Stimulated activated CD8-positive, alpha-beta memory T cell treated with anti-CD3 and anti-CD28 coated beads, Interleukin-12 subunit alpha, Interleukin-12 subunit beta, amount 100 ng/mL, for 1 hour (primary cell): ENCODE measurements at regions not wholly inside any gene's neighbourhood (a gene's known extent, or its start where the extent isn't known, plus 50 kb on each side); places are given as distances from the start of the nearest gene placed in this dataset.

Source experiments
- DNase-seq: peaks from one replicate; pipeline ENCODE4 v3.0.0-alpha.2; 2020; ENCODE audit warnings: low read depth

GRCh38 chr11:45473341-45473895 lies 187.3 kb upstream of the SYT13 start:
- DNase-seq: no peak

DNA sequence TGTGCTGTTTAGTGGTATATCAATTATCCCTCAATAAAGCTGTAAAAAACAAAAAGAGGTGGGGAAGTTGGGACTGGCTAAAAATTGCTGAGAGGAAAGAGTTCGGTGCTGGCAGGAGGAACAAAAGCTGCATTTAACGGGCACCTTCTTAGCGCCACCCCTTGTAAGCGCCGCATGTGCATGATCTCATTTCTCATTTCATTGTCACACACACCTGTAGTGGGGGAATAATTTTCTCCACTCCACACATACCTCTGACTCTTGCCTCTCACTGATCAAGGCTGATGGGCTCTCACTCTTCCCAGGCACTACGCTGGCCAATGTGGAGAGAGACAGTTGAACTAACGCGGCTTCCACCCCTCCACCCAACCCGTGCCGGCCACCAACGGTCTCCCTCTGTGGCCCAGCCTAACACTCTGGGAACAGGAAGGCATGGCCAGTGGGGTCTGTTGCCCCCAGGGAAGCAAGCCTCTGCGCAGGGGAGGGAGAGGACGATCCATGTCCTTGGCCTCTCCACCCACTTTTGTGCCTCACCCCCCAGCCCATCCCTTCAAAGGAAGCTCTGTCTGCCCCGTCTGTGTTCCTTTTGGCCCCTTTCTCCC lies 186.7 kb upstream of the SYT13 start:
- DNase-seq: no peak

DNA sequence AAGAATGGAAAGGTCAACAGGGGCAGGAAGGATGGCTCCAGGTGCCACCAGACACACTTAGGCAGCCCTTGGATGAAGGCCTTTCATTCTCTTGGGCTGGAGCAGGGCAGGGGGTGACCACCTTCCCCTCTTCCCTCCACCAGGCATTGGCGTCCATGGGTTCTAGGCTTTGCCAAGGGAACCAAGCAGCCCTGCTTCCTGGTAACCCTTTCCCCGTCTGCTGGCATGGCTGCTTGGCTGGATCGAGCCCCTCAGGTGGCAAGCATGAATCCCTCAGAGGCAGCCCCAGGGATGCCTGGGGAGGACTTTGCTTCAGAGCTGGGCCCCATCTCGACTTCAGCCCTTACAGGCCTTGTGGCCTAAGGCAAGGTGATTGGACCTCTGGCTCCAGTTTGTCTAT lies 185.1 kb upstream of the SYT13 start:
- DNase-seq: no peak

DNA sequence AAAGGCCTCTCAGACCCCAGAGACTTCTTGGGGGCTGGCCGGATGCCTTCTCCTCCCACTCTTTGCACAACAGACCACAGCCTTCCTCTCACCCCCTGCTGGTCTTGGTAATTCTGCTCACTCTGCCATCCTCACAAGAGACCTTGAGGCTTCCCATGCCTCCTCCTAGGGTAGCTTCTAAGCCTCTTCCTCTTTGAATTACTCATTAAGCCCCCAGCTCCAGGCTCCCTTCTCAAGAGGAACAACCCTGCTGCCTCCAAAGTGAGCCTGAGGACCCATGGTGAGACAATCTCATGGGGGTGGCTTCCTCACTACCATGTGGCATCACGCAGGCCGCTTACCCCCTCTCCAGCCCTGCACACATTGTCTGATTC lies 184.6 kb upstream of the SYT13 start:
- no peak for DNase-seq

DNA sequence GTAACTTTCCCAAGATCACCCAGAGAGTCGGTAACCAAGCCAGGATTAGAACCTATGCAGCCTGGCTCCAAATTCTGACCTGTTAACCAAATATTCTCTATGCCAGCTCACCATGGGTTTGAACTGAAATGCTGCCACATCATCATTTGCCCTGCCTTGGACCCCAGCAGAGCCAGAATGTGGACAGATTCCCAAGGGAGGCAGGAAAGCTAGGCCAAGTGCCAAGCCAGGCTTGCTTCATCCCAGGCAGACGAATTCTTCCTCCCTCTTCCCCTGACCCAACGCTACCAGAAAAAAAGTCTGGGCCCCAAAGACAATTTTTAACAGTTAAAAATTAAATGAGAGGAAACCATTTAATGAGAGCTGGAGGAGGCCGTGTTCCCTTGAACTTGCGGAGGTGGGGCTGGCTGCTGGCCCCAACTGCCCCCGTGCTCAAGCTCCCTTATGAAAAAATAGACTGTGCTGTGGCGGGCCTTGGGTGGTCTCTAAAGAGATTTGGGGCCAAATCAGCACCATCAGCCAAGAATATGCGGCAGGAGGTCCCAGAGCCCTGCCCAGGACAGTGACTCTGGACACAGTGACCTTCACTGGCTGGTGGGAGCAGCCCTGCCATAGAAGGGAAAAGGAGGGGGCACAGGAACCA lies 184.1 kb upstream of the SYT13 start:
- DNase-seq: no peak

DNA sequence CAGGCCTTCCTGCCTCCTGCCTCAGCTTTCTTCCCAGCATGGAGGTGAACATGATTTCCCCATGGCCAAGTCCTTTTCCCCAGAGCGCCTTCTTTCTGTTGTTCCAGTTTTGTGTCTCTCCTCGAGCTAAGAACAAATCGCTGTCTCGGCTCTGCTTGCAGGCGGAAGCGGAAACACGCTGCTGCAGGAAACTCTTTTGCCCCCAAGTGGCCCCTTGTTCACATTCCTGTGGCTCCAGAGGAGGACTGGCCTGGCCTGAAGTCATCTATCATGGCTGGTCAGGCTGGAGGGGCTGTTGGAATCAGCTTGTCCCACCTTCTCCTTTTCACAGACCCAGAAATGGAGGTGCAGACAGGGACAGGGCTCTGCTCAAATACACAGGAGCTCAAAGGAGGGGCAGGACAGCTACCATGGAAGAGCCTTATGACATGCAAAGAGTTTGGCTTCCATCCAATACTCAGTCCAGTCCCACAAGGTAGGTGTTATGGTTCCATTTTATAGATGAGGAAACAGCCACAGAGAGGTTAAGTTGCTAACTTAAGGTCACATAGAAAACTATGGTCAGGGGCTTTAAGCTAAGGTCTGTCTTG lies 182.2 kb upstream of the SYT13 start:
- no peak for DNase-seq

GRCh38 chr11:45463541-45463940 lies 177.4 kb upstream of the SYT13 start:
- DNase-seq: no peak

- DNase-seq: no peak
These were observed 175.4 kb upstream of the SYT13 start for GRCh38 chr11:45461514-45461913.

DNA sequence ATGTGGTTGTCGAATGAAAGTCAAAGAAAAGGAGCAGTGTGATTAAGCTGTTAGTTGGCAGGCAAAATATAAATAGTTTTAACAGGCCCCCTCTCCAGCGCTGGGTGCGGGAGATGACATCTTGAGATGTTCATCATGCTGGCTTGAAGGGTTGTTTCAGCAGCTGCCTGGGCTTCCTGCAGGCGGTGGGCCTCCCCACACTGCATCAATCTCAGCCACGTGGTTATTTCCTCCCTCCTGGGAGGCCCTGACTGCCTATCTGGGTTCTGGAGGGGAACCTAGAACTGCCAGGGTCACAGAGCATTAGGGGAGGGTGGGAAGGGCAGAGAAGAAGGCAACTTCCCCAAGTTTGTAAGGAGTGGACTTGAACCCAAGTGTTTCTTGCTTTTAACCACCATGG lies 173.3 kb upstream of the SYT13 start:
- no peak for DNase-seq

GRCh38 chr11:45458269-45458668 lies 172.1 kb upstream of the SYT13 start:
- DNase-seq: no peak

- DNase-seq: no peak
These were observed 171.5 kb upstream of the SYT13 start for GRCh38 chr11:45457649-45458048.

DNA sequence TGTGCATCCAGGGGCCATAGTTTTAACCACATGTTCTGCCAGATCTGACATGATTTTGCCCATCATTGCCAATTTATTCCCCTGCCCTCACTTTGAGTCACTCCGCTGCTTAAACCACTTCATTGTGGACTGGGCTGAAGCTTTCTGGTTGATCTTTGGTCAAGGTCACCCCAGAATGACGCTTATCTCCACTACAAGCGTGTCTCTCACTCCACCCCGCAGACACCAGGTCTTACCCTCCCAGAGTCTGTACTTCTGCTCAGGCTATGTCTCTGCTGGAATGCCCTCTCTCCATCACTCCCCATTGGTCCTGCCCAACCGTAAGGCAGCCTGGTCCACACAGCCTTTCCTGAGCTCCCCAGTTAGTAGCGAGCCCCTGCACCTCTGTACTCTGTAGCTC lies 170.5 kb upstream of the SYT13 start:
- no peak for DNase-seq

- DNase-seq: no peak
These were observed 169.4 kb upstream of the SYT13 start for GRCh38 chr11:45455536-45455935.

DNA sequence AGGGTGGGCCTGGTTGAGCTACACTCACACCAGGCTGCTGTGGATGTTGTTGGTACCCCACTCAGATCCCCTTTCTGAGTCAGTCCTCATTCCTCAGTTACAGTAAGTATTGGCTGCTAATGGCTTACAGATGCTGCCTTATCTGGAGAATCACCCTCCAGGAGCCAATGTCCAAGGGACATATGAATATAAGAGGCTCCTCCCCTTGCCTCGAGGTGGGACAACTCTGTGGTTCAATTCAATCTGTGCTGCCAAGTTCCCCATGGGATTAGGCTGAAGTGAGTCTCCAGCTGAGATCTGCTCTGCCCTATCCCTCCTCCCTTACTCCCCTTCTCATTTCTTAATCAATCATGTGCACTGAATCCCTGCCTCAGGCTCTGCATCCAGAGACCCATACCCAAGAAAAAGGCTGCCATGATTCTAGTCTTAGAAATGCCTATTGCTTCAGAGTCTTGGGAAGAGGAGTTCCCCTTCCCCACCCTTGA lies 168.8 kb upstream of the SYT13 start:
- DNase-seq: no peak

DNA sequence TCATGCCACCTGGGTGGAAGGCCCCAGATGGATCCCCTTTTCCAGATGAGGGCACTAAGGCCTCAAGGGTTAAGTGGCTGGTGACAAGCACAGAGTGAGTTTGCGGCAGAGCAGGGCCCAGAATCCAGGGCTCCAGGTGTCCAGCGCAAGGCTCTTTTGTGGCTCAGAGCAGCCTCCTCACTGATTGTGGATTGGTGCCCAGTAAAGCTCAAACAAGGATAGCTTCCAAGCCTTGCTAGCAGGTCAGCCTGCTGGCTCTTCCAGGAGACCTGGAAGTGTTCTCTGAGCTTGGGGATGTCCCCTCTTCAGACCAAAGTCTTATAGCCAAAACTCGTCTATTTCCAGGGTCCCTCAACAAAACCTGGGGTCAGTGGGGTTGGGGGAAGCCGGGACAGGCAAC lies 167.6 kb upstream of the SYT13 start:
- no peak for DNase-seq

GRCh38 chr11:45451766-45452440 lies 165.8 kb upstream of the SYT13 start:
- DNase-seq: no peak

- DNase-seq: no peak
These were observed 164.0 kb upstream of the SYT13 start for GRCh38 chr11:45450189-45450588.

- DNase-seq: no peak
These were observed 163.0 kb upstream of the SYT13 start for GRCh38 chr11:45449036-45449601.

DNA sequence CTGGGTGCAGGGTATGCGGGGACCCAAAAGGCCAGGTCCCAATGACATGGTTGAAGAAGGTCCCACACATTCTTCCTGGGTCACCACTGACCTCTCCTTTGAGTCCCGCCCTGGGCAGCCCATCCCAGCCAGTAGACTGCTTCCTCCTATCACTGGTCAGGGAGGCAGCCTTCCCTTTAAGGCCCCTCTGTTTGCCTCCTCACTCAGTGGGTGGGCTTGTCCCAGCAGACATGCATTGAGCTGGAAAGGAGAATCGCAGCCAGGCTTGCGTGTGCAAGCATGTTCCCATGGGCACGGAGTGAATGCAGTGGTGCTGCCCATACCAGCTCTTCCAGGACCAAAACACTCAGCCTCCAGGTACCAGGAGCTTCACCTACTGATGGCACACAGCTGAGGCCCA lies 162.4 kb upstream of the SYT13 start:
- no peak for DNase-seq

DNA sequence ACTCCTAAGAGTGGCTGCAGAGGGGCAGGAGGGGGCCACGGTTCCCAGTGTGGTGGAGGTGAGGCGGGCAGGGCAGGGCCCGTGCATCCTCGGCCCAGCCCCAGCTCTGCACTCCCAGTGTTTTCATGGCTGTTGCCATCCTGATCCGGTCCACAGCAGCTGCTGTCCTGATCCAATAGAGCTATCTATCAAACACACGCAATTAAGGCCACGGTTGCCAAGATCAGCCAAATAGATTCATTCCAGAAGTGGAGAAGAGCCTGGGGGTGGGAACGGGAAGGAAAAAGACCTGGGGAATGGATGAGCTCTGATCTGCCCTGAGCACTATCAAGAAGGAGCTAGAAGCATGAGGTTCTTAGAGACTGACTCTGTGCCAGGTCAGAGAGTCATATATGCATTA lies 160.9 kb upstream of the SYT13 start:
- DNase-seq: no peak

DNA sequence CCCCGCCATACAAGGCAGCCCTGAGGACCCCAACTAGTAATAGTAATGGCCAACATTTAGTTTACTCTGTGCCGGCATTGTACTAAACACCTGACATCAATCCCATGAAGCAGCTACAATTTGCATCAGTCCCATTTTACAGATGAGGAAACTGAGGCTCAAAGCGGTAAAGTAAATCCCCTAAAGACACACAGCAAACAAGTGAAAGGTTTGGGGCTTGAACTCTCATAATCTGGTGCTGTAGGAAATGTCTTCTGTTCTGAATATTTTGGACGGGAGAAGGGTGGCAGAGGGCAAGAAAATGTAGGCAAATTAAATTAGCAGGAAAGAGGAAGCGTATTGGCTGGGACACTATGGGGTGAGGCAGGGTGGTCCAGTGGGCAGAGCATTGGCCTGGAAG lies 160.3 kb upstream of the SYT13 start:
- DNase-seq: no peak

DNA sequence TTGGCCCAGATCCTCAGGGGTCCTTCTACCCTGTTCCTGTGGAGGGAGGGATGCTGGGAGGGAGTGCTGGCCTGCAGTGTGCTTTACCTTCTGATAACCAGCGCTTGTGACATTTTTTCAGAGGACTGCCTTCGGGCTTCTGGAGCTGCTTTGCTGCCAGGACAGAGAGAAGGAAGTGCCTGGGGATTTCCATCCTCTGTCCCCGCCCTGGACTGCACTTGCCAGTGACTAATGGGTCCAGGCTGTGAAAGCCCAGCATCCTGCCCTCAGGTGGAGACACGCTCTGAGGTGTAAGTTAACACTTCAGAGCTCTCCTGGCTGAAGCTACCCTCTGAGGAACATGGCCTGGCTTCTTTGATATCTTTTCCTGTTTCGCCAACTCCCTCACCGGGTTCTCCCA lies 158.7 kb upstream of the SYT13 start:
- DNase-seq: no peak

DNA sequence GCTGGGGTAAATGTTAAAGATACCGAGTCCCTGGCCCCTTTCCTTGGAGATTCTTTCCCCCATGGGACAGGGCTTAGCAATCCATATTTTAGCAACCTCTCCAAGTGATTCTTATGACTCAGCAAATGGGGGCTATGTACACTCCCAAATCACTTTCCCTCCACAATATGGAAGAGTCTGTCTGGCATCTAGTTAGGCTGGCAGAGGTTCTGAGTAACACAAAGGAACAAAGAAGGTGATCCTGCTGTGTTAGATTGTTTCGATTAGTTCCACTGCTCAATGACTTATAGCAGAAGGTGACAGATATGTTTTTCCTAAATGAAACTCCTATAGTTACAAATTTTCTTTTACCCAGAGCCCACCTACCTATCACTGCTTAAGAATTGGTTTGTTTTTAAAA lies 154.0 kb upstream of the SYT13 start:
- DNase-seq: no peak
